ENCODE measurements at regions not wholly inside any gene's neighbourhood (a gene's known extent, or its start where the extent isn't known, plus 50 kb on each side); places are given as distances from the start of the nearest gene placed in this dataset.

GRCh38 chr2:51469102-51469501 lies 437.2 kb upstream of the NRXN1 start:
- in situ Hi-C loops (cut with MboI; ENCODE audit: low sequenced_read_pairs, unreplicated experiment): no loop called here
- TF ChIP-seq CTCF (IDR thresholded peaks at IDR 0.05; ENCODE audit: borderline replicate concordance, control extremely low read depth, extremely low read depth, insufficient read depth, missing control alignments): no peak
- DNase-seq (ENCODE audit: low spot score): no peak

- TF ChIP-seq CTCF (IDR thresholded peaks at IDR 0.05; ENCODE audit: borderline replicate concordance, control extremely low read depth, extremely low read depth, insufficient read depth, missing control alignments): no peak
- DNase-seq (ENCODE audit: low spot score): no peak
- in situ Hi-C loops (cut with MboI; ENCODE audit: low sequenced_read_pairs, unreplicated experiment): no loop called here
Measured at GRCh38 chr2:51465326-51465725, 433.4 kb upstream of the NRXN1 start.

GRCh38 chr2:51454177-51454576 lies 422.2 kb upstream of the NRXN1 start:
- DNase-seq (ENCODE audit: low spot score): no peak

GRCh38 chr2:51448911-51449310 lies 417.0 kb upstream of the NRXN1 start:
- TF ChIP-seq CTCF (IDR thresholded peaks at IDR 0.05; ENCODE audit: borderline replicate concordance, control extremely low read depth, extremely low read depth, insufficient read depth, missing control alignments): no peak
- no peak for DNase-seq (ENCODE audit: low spot score)
- in situ Hi-C loops (cut with MboI; ENCODE audit: low sequenced_read_pairs, unreplicated experiment): no loop called here

More at GRCh38 chr2:51454177-51454576, 422.2 kb upstream of the NRXN1 start:
- TF ChIP-seq CTCF (IDR thresholded peaks at IDR 0.05; ENCODE audit: borderline replicate concordance, control extremely low read depth, extremely low read depth, insufficient read depth, missing control alignments): no peak
- in situ Hi-C loops (cut with MboI; ENCODE audit: low sequenced_read_pairs, unreplicated experiment): no loop called here

GRCh38 chr2:51441786-51442185 lies 409.9 kb upstream of the NRXN1 start:
- no peak for DNase-seq (ENCODE audit: low spot score)
- in situ Hi-C loops (cut with MboI; ENCODE audit: low sequenced_read_pairs, unreplicated experiment): no loop called here
- no peak for TF ChIP-seq CTCF (IDR thresholded peaks at IDR 0.05; ENCODE audit: borderline replicate concordance, control extremely low read depth, extremely low read depth, insufficient read depth, missing control alignments)

GRCh38 chr2:51424418-51424817 lies 392.5 kb upstream of the NRXN1 start:
- in situ Hi-C loops (cut with MboI; ENCODE audit: low sequenced_read_pairs, unreplicated experiment): no loop called here
- no peak for TF ChIP-seq CTCF (IDR thresholded peaks at IDR 0.05; ENCODE audit: borderline replicate concordance, control extremely low read depth, extremely low read depth, insufficient read depth, missing control alignments)
- DNase-seq (ENCODE audit: low spot score): no peak

- no peak for DNase-seq (ENCODE audit: low spot score)
- no peak for TF ChIP-seq CTCF (IDR thresholded peaks at IDR 0.05; ENCODE audit: borderline replicate concordance, control extremely low read depth, extremely low read depth, insufficient read depth, missing control alignments)
- in situ Hi-C loops (cut with MboI; ENCODE audit: low sequenced_read_pairs, unreplicated experiment): no loop called here
Measured at GRCh38 chr2:51420511-51420910, 388.6 kb upstream of the NRXN1 start.
